Endothelial cell of umbilical vein (primary cell): ENCODE measurements at regions not wholly inside any gene's neighbourhood (a gene's known extent, or its start where the extent isn't known, plus 50 kb on each side); places are given as distances from the start of the nearest gene placed in this dataset.
A peak's percentile ranks its signal among the peaks of the same experiment; 100 is the strongest.

ENCODE experiments used
- BruUV-seq: library from RNA; stranded (reverse); fragments of 400-500 nt; replicated peaks from 2 replicates; lab custom pipeline; 2021; lab: Mats Ljungman, UMichigan
- CTCF ChIA-PET: fragments of 300-600, 350-600 bp; sonication (Branson Sonifier 250); formaldehyde crosslinking; loops from one replicate; lab custom pipeline; 2021; ENCODE audit warnings: antibody characterized with exemption, inconsistent platforms; lab: Charles Lee
- POLR2A ChIA-PET: fragments of 300-600, 350-600 bp; sonication (Branson Sonifier 250); formaldehyde crosslinking; loops from one replicate; lab custom pipeline; 2021; ENCODE audit warnings: antibody characterized with exemption, inconsistent platforms; lab: Charles Lee
- DNase-seq: peaks from one replicate; pipeline ENCODE4 v3.0.0-alpha.2; 2011; ENCODE audit warnings: low read depth, low spot score
- FAIRE-seq: peaks from 2 replicates; lab custom pipeline; 2011; peaks lifted over from hg19 to GRCh38; lab: Jason Lieb, UNC
- H2AFZ ChIP-seq: 2 replicates; pipeline ENCODE4 v1.6.0; 2012; ENCODE audit warnings: low read depth, low read length, control low read depth, inconsistent platforms
- H3K27ac ChIP-seq: 2 replicates; pipeline ENCODE4 v1.5.1; 2011; ENCODE audit warnings: low read depth, mild to moderate bottlenecking, control low read depth, low read length, moderate library complexity; ENCODE audit not compliant: insufficient read depth
- H3K27me3 ChIP-seq, 2 experiments: 2 replicates each; pipeline versions ENCODE4 v1.6.0 to v1.6.1; 2011; ENCODE audit warnings: low read length in 2 of 2, mixed read lengths in 1 of 2; ENCODE audit not compliant: control insufficient read depth in 2 of 2, insufficient read depth in 2 of 2
- H3K36me3 ChIP-seq, 2 experiments: 2 replicates in 1 of 2; 3 replicates in 1 of 2; pipeline ENCODE4 v1.5.1; 2011; ENCODE audit warnings: low read length in 2 of 2, mild to moderate bottlenecking in 1 of 2, moderate library complexity in 1 of 2; ENCODE audit not compliant: control insufficient read depth in 2 of 2, insufficient read depth in 2 of 2; ENCODE audit errors: extremely low read depth in 1 of 2
- H3K4me1 ChIP-seq: 3 replicates; pipeline ENCODE4 v1.5.1; 2011; ENCODE audit warnings: mild to moderate bottlenecking, low read length; ENCODE audit not compliant: control insufficient read depth, insufficient read depth; ENCODE audit errors: extremely low read depth
- H3K4me2 ChIP-seq: 2 replicates; pipeline ENCODE4 v1.6.1; 2011; ENCODE audit warnings: low read length, control low read depth, mixed read lengths; ENCODE audit not compliant: insufficient read depth
- H3K4me3 ChIP-seq, 3 experiments: fragments of 200-600 bp in 1 of 3; sonication (generic), shearing (Covaris generic) in 1 of 3; replicated peaks in 1 of 3; 2 replicates each; pipeline ENCODE4 v1.5.1; 2011 to 2016; ENCODE audit warnings: control low read depth in 3 of 3, low read length in 3 of 3, mild to moderate bottlenecking in 2 of 3, inconsistent platforms in 1 of 3, low read depth in 1 of 3, moderate library complexity in 1 of 3; ENCODE audit not compliant: insufficient read depth in 1 of 3
- H3K79me2 ChIP-seq: 2 replicates; pipeline ENCODE4 v1.6.0; 2012; ENCODE audit warnings: low read length, inconsistent platforms; ENCODE audit not compliant: control insufficient read depth, insufficient read depth
- H3K9ac ChIP-seq: replicated peaks from 2 replicates; pipeline ENCODE3; 2011; ENCODE audit warnings: low read length, control low read depth; ENCODE audit not compliant: insufficient read depth; ENCODE audit errors: extremely low read depth
- H3K9me1 ChIP-seq: replicated peaks from 3 replicates; pipeline ENCODE4 v1.6.0; 2011; ENCODE audit warnings: mild to moderate bottlenecking, low read length; ENCODE audit not compliant: control insufficient read depth, insufficient read depth; ENCODE audit errors: extremely low read depth
- H3K9me3 ChIP-seq: replicated peaks from 2 replicates; pipeline ENCODE4 v1.5.1; 2012; ENCODE audit warnings: low read length, inconsistent platforms; ENCODE audit not compliant: control insufficient read depth, insufficient read depth
- H4K20me1 ChIP-seq: replicated peaks from 2 replicates; pipeline ENCODE3; 2011; ENCODE audit warnings: mild to moderate bottlenecking, low read length; ENCODE audit not compliant: control insufficient read depth, insufficient read depth; ENCODE audit errors: extremely low read depth
- CTCF ChIP-seq, 2 donors: IDR thresholded peaks; 1 replicate in 1 of 2; 2 replicates in 1 of 2; pipeline ENCODE4 v1.5.1; 2011; ENCODE audit warnings: low read length in 2 of 2, mild to moderate bottlenecking in 2 of 2, moderate library complexity in 2 of 2, control low read depth in 1 of 2, inconsistent platforms in 1 of 2, low read depth in 1 of 2; ENCODE audit not compliant: insufficient read depth in 1 of 2; ENCODE audit errors: extremely low read depth in 1 of 2
- EZH2 ChIP-seq: IDR thresholded peaks from 2 replicates; pipeline ENCODE4 v1.6.1; 2012; ENCODE audit warnings: borderline replicate concordance, low read depth, mild to moderate bottlenecking, moderate library complexity, low read length, inconsistent platforms; ENCODE audit not compliant: severe bottlenecking
- FOS ChIP-seq: IDR thresholded peaks from 2 replicates; pipeline ENCODE4 v1.6.1; 2011; ENCODE audit warnings: mild to moderate bottlenecking, low read length, moderate library complexity, borderline replicate concordance; ENCODE audit not compliant: insufficient read depth
- GATA2 ChIP-seq: IDR thresholded peaks from 2 replicates; pipeline ENCODE4 v1.7.0; 2011; ENCODE audit warnings: low read depth, mild to moderate bottlenecking, moderate library complexity, mixed read lengths, low read length; ENCODE audit not compliant: insufficient read length, insufficient read depth
- JUN ChIP-seq: IDR thresholded peaks from 2 replicates; pipeline ENCODE4 v1.6.1; 2011; ENCODE audit warnings: borderline replicate concordance, low read depth; ENCODE audit not compliant: insufficient read length, insufficient read depth
- MAX ChIP-seq: IDR thresholded peaks from 2 replicates; pipeline ENCODE4 v1.6.1; 2011; ENCODE audit not compliant: insufficient read depth, insufficient read length
- MYC ChIP-seq: IDR thresholded peaks from one replicate; pipeline ENCODE4 v1.6.1; 2011; ENCODE audit warnings: mild to moderate bottlenecking, low read depth, low read length
- POLR2A ChIP-seq: IDR thresholded peaks from 2 replicates; pipeline ENCODE4 v1.6.1; 2012; ENCODE audit warnings: low read depth, mild to moderate bottlenecking, control low read depth, low read length
- POLR2AphosphoS5 ChIP-seq: IDR thresholded peaks from 2 replicates; pipeline ENCODE4 v1.6.1; 2012; ENCODE audit warnings: low read depth, mild to moderate bottlenecking, control low read depth, low read length, moderate library complexity; ENCODE audit not compliant: insufficient read depth
- dilution Hi-C: fragments of 300-500 bp; cut with MboI; formaldehyde crosslinking; loops from one replicate; pipeline ENCODE4 v1.15.0; 2019; ENCODE audit warnings: low sequenced_read_pairs; ENCODE audit not compliant: extremely low pct_ligation_motif_present
- intact Hi-C: fragments of 100-400 bp; cut with micrococcal nuclease; formaldehyde crosslinking; loops from one replicate; pipeline ENCODE4 v1.10.0; 2022

- no peak for FAIRE-seq
- peak; percentile 28 for DNase-seq
These were observed 422.2 kb upstream of the FOXG1 start for GRCh38 chr14:28344381-28344780.

GRCh38 chr14:28348797-28349196 lies 417.8 kb upstream of the FOXG1 start:
- Histone ChIP-seq H3K4me2 (no peak overlapping the region), H4K20me1 (no peaks in the 10 kb centered on the region), H3K36me3 (no peaks in the 10 kb centered on the region), H3K9me3 (no peaks in the 10 kb centered on the region), H3K4me1 (no peaks in the 10 kb centered on the region), H3K9ac (no peak overlapping the region), H3K27ac (no peak overlapping the region), H3K79me2 (no peaks in the 10 kb centered on the region), H3K4me3 (no peak overlapping the region), H2AFZ (no peak overlapping the region), H3K9me1 (no peaks in the 10 kb centered on the region), H3K27me3 (no peaks in the 10 kb centered on the region)
- ChIA-PET CTCF (interaction anchor here (0.6 kb wide), 1 partner anchor 77 kb away, joined by 3 read pairs; no protein-coding TSS in a partner anchor), POLR2A (no interaction called here)
- BruUV-seq: no TSS peak
- dilution Hi-C loops (no loop called here), intact Hi-C loops (no loop called here)
- DNase-seq (no peak), FAIRE-seq (no peak)
- no peak for TF ChIP-seq CTCF (IDR thresholded peaks at IDR 0.05; ENCODE audit: extremely low read depth in 1 of 2, insufficient read depth in 1 of 2, low read depth in 1 of 2, low read length in 2 of 2)
- no peak for TF ChIP-seq MAX
- TF ChIP-seq JUN: no peak
- TF ChIP-seq EZH2: no peak
- TF ChIP-seq MYC: no peak
- no peak for TF ChIP-seq POLR2A
- TF ChIP-seq POLR2AphosphoS5: no peak
- no peak for TF ChIP-seq GATA2
- TF ChIP-seq FOS: no peak

More at GRCh38 chr14:28344381-28344780, 422.2 kb upstream of the FOXG1 start:
- H3K9ac ChIP-seq: no peak overlapping the region
- no peaks in the 10 kb centered on the region for H3K9me3 ChIP-seq
- H3K27me3 ChIP-seq: no peaks in the 10 kb centered on the region
- no peak overlapping the region for H3K4me3 ChIP-seq
- no peak overlapping the region for H3K27ac ChIP-seq
- no peak overlapping the region for H3K4me2 ChIP-seq
- no peaks in the 10 kb centered on the region for H3K79me2 ChIP-seq
- TF ChIP-seq FOS: peak; percentile 79
- TF ChIP-seq MYC: no peak
- TF ChIP-seq EZH2: no peak
- no peak for TF ChIP-seq POLR2AphosphoS5
- TF ChIP-seq POLR2A: no peak
- TF ChIP-seq MAX: no peak
- TF ChIP-seq JUN: no peak
- TF ChIP-seq GATA2: no peak
- H3K36me3 ChIP-seq: no peaks in the 10 kb centered on the region
- CTCF ChIA-PET: interaction anchor here (1.2 to 1.7 kb wide), 3 partner anchors 10 to 31 kb away, joined by 3 to 4 read pairs (median 4); no protein-coding TSS in a partner anchor
- no TSS peak for BruUV-seq
- no peaks in the 10 kb centered on the region for H3K9me1 ChIP-seq
- no peak overlapping the region for H2AFZ ChIP-seq
- dilution Hi-C loops (no loop called here), intact Hi-C loops (no loop called here)
- no peaks in the 10 kb centered on the region for H4K20me1 ChIP-seq
- POLR2A ChIA-PET: no interaction called here
- H3K4me1 ChIP-seq: no peaks in the 10 kb centered on the region
